OCI-LY1 (cell line): ENCODE measurements at regions not wholly inside any gene's neighbourhood (a gene's known extent, or its start where the extent isn't known, plus 50 kb on each side); places are given as distances from the start of the nearest gene placed in this dataset.

ENCODE experiments used
- H2AFZ ChIP-seq: fragments of 200-600 bp; sonication (generic), shearing (Covaris generic); 2 replicates; pipeline ENCODE4 v1.6.0; 2014; ENCODE audit warnings: antibody characterized with exemption, mild to moderate bottlenecking, low read length
- H3F3A ChIP-seq: fragments of 200-600 bp; sonication (generic), shearing (Covaris generic); 2 replicates; pipeline ENCODE4 v1.6.0; 2014; ENCODE audit warnings: mild to moderate bottlenecking, antibody characterized with exemption, low read length, moderate library complexity; ENCODE audit not compliant: insufficient read depth
- H3K27ac ChIP-seq: fragments of 200-600 bp; sonication (generic); 2 replicates; pipeline ENCODE4 v1.5.1; 2014; ENCODE audit warnings: low read length, mixed run types, mild to moderate bottlenecking, low read depth; ENCODE audit not compliant: poor library complexity, severe bottlenecking
- H3K27me3 ChIP-seq: fragments of 200-600 bp; sonication (generic); 2 replicates; pipeline ENCODE4 v1.6.0; 2014; ENCODE audit warnings: antibody characterized with exemption, mild to moderate bottlenecking, low read length, moderate library complexity; ENCODE audit not compliant: insufficient read depth
- H3K36me3 ChIP-seq: fragments of 200-600 bp; sonication (generic); 2 replicates; pipeline ENCODE4 v1.6.1; 2014; ENCODE audit warnings: mild to moderate bottlenecking, antibody characterized with exemption, low read length, moderate library complexity, mixed read lengths; ENCODE audit not compliant: insufficient read depth
- H3K4me1 ChIP-seq: fragments of 200-600 bp; sonication (generic); 2 replicates; pipeline ENCODE4 v1.5.1; 2014; ENCODE audit warnings: mild to moderate bottlenecking, low read length, moderate library complexity; ENCODE audit not compliant: insufficient read depth, severe bottlenecking
- H3K4me2 ChIP-seq: fragments of 200-600 bp; sonication (generic), shearing (Covaris generic); 2 replicates; pipeline ENCODE4 v1.6.1; 2014; ENCODE audit warnings: low read length
- H3K4me3 ChIP-seq: fragments of 200-600 bp; sonication (generic); 2 replicates; pipeline ENCODE4 v1.5.1; 2014; ENCODE audit warnings: low read length, low read depth, mild to moderate bottlenecking, mixed read lengths; ENCODE audit not compliant: poor library complexity, severe bottlenecking
- H3K79me2 ChIP-seq: fragments of 200-600 bp; shearing (Covaris generic); 2 replicates; pipeline ENCODE4 v1.6.1; 2016; ENCODE audit warnings: mixed run types, low read length, mixed read lengths; ENCODE audit not compliant: insufficient read depth
- H3K9ac ChIP-seq: fragments of 200-600 bp; sonication (generic), shearing (Covaris generic); 2 replicates; pipeline ENCODE4 v1.6.1; 2014; ENCODE audit warnings: mild to moderate bottlenecking, low read length, mixed read lengths
- H3K9me2 ChIP-seq: fragments of 200-600 bp; sonication (generic), shearing (Covaris generic); 2 replicates; pipeline ENCODE4 v1.6.1; 2014; ENCODE audit warnings: low read depth, mild to moderate bottlenecking, low read length, mixed read lengths
- H3K9me3 ChIP-seq: fragments of 200-600 bp; shearing (Covaris generic); 2 replicates; pipeline ENCODE4 v1.6.1; 2014; ENCODE audit warnings: low read length, mixed read lengths
- H4K20me1 ChIP-seq: fragments of 200-600 bp; sonication (generic), shearing (Covaris generic); 2 replicates; pipeline ENCODE4 v1.6.0; 2016; ENCODE audit warnings: mild to moderate bottlenecking, low read length; ENCODE audit not compliant: insufficient read depth
- CTCF ChIP-seq: fragments of 200-600 bp; sonication (generic), shearing (Covaris generic); IDR thresholded peaks from 2 replicates; pipeline ENCODE4 v1.5.1; 2017; ENCODE audit warnings: mild to moderate bottlenecking, antibody characterized with exemption, low read length, moderate library complexity, mixed read lengths
- EZH2 ChIP-seq: fragments of 200-600 bp; sonication (generic), shearing (Covaris generic); IDR thresholded peaks from 2 replicates; pipeline ENCODE4 v1.8.0; 2017; ENCODE audit warnings: borderline replicate concordance, mixed run types, mild to moderate bottlenecking, antibody characterized with exemption, low read length, moderate library complexity, mixed read lengths

DNA sequence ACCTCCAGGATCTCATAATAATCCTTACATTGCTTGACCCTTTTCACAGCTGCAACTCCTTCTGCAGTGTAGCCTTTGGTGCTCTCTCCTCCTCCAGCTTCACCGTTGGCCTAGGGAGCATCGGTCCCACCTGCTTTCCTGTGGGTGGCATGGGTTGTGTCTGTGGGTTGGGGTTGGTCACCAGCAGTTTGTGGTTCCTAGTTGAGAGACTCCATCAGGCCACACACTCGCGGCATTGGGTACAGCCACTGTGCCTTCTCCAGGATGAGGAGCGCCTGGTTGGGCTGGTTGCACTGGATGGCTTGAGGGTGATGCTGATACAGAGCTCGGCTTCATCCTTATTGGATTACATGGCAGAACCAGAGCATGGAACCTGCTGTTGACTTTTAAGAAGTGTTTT lies 69.4 kb upstream of the SPRED2 start:
- H3F3A ChIP-seq, result no peaks in the 10 kb centered on the region
- H4K20me1 ChIP-seq, result no peaks in the 10 kb centered on the region
- TF ChIP-seq EZH2 (no peak), CTCF (no peak)
- H3K4me2 ChIP-seq, result no peak overlapping the region
- H3K9me3 ChIP-seq, result no peaks in the 10 kb centered on the region
- H3K36me3 ChIP-seq, result no peaks in the 10 kb centered on the region
- no peak overlapping the region for H3K9ac ChIP-seq
- H3K27me3 ChIP-seq, result no peaks in the 10 kb centered on the region; the same call in 1 of the 2 replicates
- H3K4me1 ChIP-seq, result peaks cover 13% of the 10 kb centered on the region
- H3K79me2 ChIP-seq, result no peaks in the 10 kb centered on the region
- no peak overlapping the region for H3K4me3 ChIP-seq
- no peak overlapping the region for H3K27ac ChIP-seq
- H3K9me2 ChIP-seq, result no peaks in the 10 kb centered on the region
- H2AFZ ChIP-seq, result no peak overlapping the region

- Histone ChIP-seq H3F3A (no peaks in the 10 kb centered on the region), H2AFZ (no peak overlapping the region), H3K9me2 (no peaks in the 10 kb centered on the region), H3K4me2 (peak overlapping the region; percentile 30; the same call in 1 of the 2 replicates), H3K9me3 (no peaks in the 10 kb centered on the region), H3K27ac (no peak overlapping the region), H3K79me2 (no peaks in the 10 kb centered on the region), H3K27me3 (no peaks in the 10 kb centered on the region; the same call in 1 of the 2 replicates), H3K36me3 (no peaks in the 10 kb centered on the region), H4K20me1 (no peaks in the 10 kb centered on the region), H3K9ac (no peak overlapping the region; the same call in 1 of the 2 replicates), H3K4me1 (peaks cover 13% of the 10 kb centered on the region), H3K4me3 (peak overlapping the region; percentile 23)
- TF ChIP-seq CTCF (no peak), EZH2 (no peak)
These were observed 68.7 kb upstream of the SPRED2 start for GRCh38 chr2:65501074-65501473.

GRCh38 chr2:65500310-65501040 lies 68.1 kb upstream of the SPRED2 start:
- Histone ChIP-seq H3K9me2 (no peaks in the 10 kb centered on the region), H2AFZ (no peak overlapping the region), H3F3A (no peaks in the 10 kb centered on the region), H4K20me1 (no peaks in the 10 kb centered on the region), H3K36me3 (no peaks in the 10 kb centered on the region), H3K4me3 (peak overlapping the region; percentile 23), H3K79me2 (no peaks in the 10 kb centered on the region), H3K27ac (no peak overlapping the region), H3K4me1 (peaks cover 13% of the 10 kb centered on the region), H3K9ac (no peak overlapping the region; the same call in 1 of the 2 replicates), H3K27me3 (no peaks in the 10 kb centered on the region; the same call in 1 of the 2 replicates), H3K9me3 (no peaks in the 10 kb centered on the region), H3K4me2 (peak overlapping the region; percentile 30; the same call in 1 of the 2 replicates)
- TF ChIP-seq EZH2 (no peak), CTCF (no peak)
